HepG2 (cell line): ENCODE measurements at regions not wholly inside any gene's neighbourhood (a gene's known extent, or its start where the extent isn't known, plus 50 kb on each side); places are given as distances from the start of the nearest gene placed in this dataset.

Experiments
- CBFB ChIP-seq: sonication (generic); formaldehyde crosslinking; IDR thresholded peaks from 2 replicates; pipeline ENCODE4 v1.4.0; 2020; ENCODE audit warnings: missing genetic modification reagents
- CTCF ChIP-seq: sonication (generic); formaldehyde crosslinking; IDR thresholded peaks from 2 replicates; pipeline ENCODE4 v1.5.0; 2020; ENCODE audit warnings: mild to moderate bottlenecking, missing genetic modification reagents, moderate library complexity
- PATZ1 ChIP-seq: sonication (generic); formaldehyde crosslinking; IDR thresholded peaks from 2 replicates; pipeline ENCODE4 v1.4.0; 2020; ENCODE audit warnings: missing genetic modification reagents
- ZNF616 ChIP-seq: sonication (generic); formaldehyde crosslinking; IDR thresholded peaks from 2 replicates; pipeline ENCODE4 v1.5.0; 2020; ENCODE audit warnings: low read depth, mild to moderate bottlenecking, missing genetic modification reagents

- no peak for TF ChIP-seq CTCF (CRISPR knock-in tag)
- TF ChIP-seq PATZ1 (CRISPR knock-in tag), result no peak
- TF ChIP-seq ZNF616 (CRISPR knock-in tag), result no peak
- no peak for TF ChIP-seq CBFB
Measured at GRCh38 chr20:51301026-51301425, 241.5 kb downstream of the NFATC2 start.
